Vagina (tissue), 2 donors: ENCODE measurements at regions not wholly inside any gene's neighbourhood (a gene's known extent, or its start where the extent isn't known, plus 50 kb on each side); places are given as distances from the start of the nearest gene placed in this dataset.

ENCODE experiments used
- POLR2A ChIP-seq, 2 donors: fragments of 450-650 bp; IDR thresholded peaks; one replicate each; pipeline ENCODE4 v1.6.1; 2017; ENCODE audit warnings: antibody characterized with exemption in 2 of 2, mild to moderate bottlenecking in 2 of 2, moderate library complexity in 2 of 2
- POLR2AphosphoS5 ChIP-seq, 2 donors: sonication (generic); formaldehyde crosslinking; IDR thresholded peaks; one replicate each; pipeline ENCODE4 v1.9.0; 2017; ENCODE audit warnings: antibody characterized with exemption in 2 of 2, mild to moderate bottlenecking in 2 of 2, low read depth in 1 of 2; ENCODE audit not compliant: insufficient read depth in 1 of 2
- TF ChIP-seq, protein P1 (sequence below), 3 experiments: fragments of 450-650 bp in 2 of 3; fragments of 200-600 bp in 1 of 3; sonication (generic) in 1 of 3; IDR thresholded peaks; one replicate each; pipeline ENCODE4 v1.5.1; 2017 to 2019; ENCODE audit warnings: antibody characterized with exemption in 3 of 3, mild to moderate bottlenecking in 2 of 3, moderate library complexity in 2 of 3

DNA sequence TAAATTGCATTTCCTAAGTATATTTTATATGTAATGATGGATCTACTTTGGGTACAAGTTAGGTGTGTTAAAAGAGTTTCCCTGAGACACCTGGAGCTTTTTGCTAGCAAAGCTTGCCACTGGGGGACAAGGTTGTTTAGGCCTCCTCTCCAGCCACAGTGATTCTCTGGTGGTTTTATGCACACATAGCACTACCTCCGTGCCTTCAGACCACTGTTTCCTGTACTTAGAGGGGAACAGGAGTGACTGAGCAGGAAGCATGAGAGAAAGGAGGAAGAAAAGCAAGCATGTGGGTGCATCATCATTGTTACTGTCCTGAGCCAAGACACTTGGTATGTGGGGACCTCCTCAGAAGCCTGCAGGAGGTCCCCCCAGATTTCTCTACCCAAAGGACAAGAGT is 272.1 kb downstream of the RASEF start:
- TF ChIP-seq, protein P1, sequence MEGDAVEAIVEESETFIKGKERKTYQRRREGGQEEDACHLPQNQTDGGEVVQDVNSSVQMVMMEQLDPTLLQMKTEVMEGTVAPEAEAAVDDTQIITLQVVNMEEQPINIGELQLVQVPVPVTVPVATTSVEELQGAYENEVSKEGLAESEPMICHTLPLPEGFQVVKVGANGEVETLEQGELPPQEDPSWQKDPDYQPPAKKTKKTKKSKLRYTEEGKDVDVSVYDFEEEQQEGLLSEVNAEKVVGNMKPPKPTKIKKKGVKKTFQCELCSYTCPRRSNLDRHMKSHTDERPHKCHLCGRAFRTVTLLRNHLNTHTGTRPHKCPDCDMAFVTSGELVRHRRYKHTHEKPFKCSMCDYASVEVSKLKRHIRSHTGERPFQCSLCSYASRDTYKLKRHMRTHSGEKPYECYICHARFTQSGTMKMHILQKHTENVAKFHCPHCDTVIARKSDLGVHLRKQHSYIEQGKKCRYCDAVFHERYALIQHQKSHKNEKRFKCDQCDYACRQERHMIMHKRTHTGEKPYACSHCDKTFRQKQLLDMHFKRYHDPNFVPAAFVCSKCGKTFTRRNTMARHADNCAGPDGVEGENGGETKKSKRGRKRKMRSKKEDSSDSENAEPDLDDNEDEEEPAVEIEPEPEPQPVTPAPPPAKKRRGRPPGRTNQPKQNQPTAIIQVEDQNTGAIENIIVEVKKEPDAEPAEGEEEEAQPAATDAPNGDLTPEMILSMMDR (IDR thresholded peaks at IDR 0.05), result no peak
- TF ChIP-seq POLR2A (IDR thresholded peaks at IDR 0.05) (no peak), POLR2AphosphoS5 (IDR thresholded peaks at IDR 0.05; ENCODE audit: insufficient read depth in 1 of 2, low read depth in 1 of 2) (no peak)
